Islet of Langerhans (tissue), 1 donor: ENCODE measurements at regions not wholly inside any gene's neighbourhood (a gene's known extent, or its start where the extent isn't known, plus 50 kb on each side); places are given as distances from the start of the nearest gene placed in this dataset.

Experiments
- FAIRE-seq: peaks from one replicate; lab custom pipeline; 2011; peaks lifted over from hg19 to GRCh38; lab: Jason Lieb, UNC

GRCh38 chr9:135341612-135342169, 137.9 kb upstream of the PPP1R26 start:
- no peak for FAIRE-seq

GRCh38 chr9:135342206-135343130, 137.1 kb upstream of the PPP1R26 start:
- no peak for FAIRE-seq

GRCh38 chr9:135343136-135343535, 136.4 kb upstream of the PPP1R26 start:
- FAIRE-seq: no peak

GRCh38 chr9:135343837-135344522, 135.6 kb upstream of the PPP1R26 start:
- FAIRE-seq: no peak

- FAIRE-seq: no peak
Observed at GRCh38 chr9:135344523-135344901, 135.1 kb upstream of the PPP1R26 start.

GRCh38 chr9:135344915-135345500, 134.6 kb upstream of the PPP1R26 start:
- FAIRE-seq: no peak

- no peak for FAIRE-seq
Observed at GRCh38 chr9:135345775-135346433, 133.7 kb upstream of the PPP1R26 start.

- no peak for FAIRE-seq
Observed at GRCh38 chr9:135346438-135347050, 133.0 kb upstream of the PPP1R26 start.

- FAIRE-seq: no peak
Observed at GRCh38 chr9:135347461-135347860, 132.1 kb upstream of the PPP1R26 start.

- FAIRE-seq: no peak
Observed at GRCh38 chr9:135348076-135348787, 131.3 kb upstream of the PPP1R26 start.

- FAIRE-seq: no peak
Observed at GRCh38 chr9:135348788-135349150, 130.8 kb upstream of the PPP1R26 start.

- no peak for FAIRE-seq
Observed at GRCh38 chr9:135349212-135350002, 130.2 kb upstream of the PPP1R26 start.

GRCh38 chr9:135350003-135350315, 129.6 kb upstream of the PPP1R26 start:
- FAIRE-seq: no peak

- FAIRE-seq: no peak
Observed at GRCh38 chr9:135353935-135354334, 125.6 kb upstream of the PPP1R26 start.

GRCh38 chr9:135355521-135356011, 124.0 kb upstream of the PPP1R26 start:
- FAIRE-seq: no peak

- FAIRE-seq: no peak
Observed at GRCh38 chr9:135356021-135356420, 123.6 kb upstream of the PPP1R26 start.

GRCh38 chr9:135356796-135357195, 122.8 kb upstream of the PPP1R26 start:
- FAIRE-seq: no peak

- no peak for FAIRE-seq
Observed at GRCh38 chr9:135357863-135358551, 121.6 kb upstream of the PPP1R26 start.

GRCh38 chr9:135358552-135358940, 121.0 kb upstream of the PPP1R26 start:
- FAIRE-seq: no peak

- no peak for FAIRE-seq
Observed at GRCh38 chr9:135359764-135360163, 119.8 kb upstream of the PPP1R26 start.
